HepG2 (cell line): ENCODE measurements at regions not wholly inside any gene's neighbourhood (a gene's known extent, or its start where the extent isn't known, plus 50 kb on each side); places are given as distances from the start of the nearest gene placed in this dataset.

ENCODE experiments used
- ATAC-seq: fragments of 200-7000 bp; cut with Tn5 transposase; 3 replicates; pipeline ENCODE4 v1.9.1; 2020; ENCODE audit warnings: mild to moderate bottlenecking, moderate library complexity
- BruUV-seq: library from RNA; stranded (reverse); fragments of 400-500 nt; replicated peaks from 2 replicates; lab custom pipeline; 2021; lab: Mats Ljungman, UMichigan
- CTCF ChIA-PET: fragments of 300-600 bp; formaldehyde crosslinking; extraction: SDS; loops from one replicate; lab custom pipeline; 2021; ENCODE audit warnings: low total read pairs, inconsistent platforms, low intra/inter-chr PET ratio; lab: Yijun Ruan, JAX
- POLR2A ChIA-PET: fragments of 350-600 bp; sonication (Branson Sonifier 250); formaldehyde crosslinking; loops from one replicate; lab custom pipeline; 2020; ENCODE audit warnings: antibody characterized with exemption, inconsistent platforms; lab: Yijun Ruan, JAX
- DNase-seq: peaks from one replicate; pipeline ENCODE4 v3.0.0-alpha.2; 2015; ENCODE audit warnings: low spot score
- FAIRE-seq: peaks from 3 replicates; lab custom pipeline; 2011; peaks lifted over from hg19 to GRCh38; lab: Jason Lieb, UNC
- H2AFZ ChIP-seq: one replicate; pipeline ENCODE4 v1.6.1; 2011; ENCODE audit warnings: low read length, inconsistent platforms
- H3K27ac ChIP-seq: fragments of 300-600 bp; 3 replicates; pipeline ENCODE4 v1.8.0; 2011; ENCODE audit warnings: mixed run types, mild to moderate bottlenecking, mixed read lengths, low read length, inconsistent platforms; ENCODE audit not compliant: insufficient read depth; ENCODE audit errors: extremely low read length
- H3K27me3 ChIP-seq, 2 experiments: fragments of 200-600 bp in 1 of 2; 2 replicates in 1 of 2; 3 replicates in 1 of 2; pipeline versions ENCODE4 v1.6.0 to v1.8.0; 2011; ENCODE audit warnings: low read length in 2 of 2, mild to moderate bottlenecking in 2 of 2, moderate library complexity in 2 of 2, inconsistent platforms in 1 of 2; ENCODE audit not compliant: insufficient read depth in 2 of 2, control insufficient read depth in 1 of 2
- H3K36me3 ChIP-seq, 2 experiments: fragments of 200-600 bp in 1 of 2; replicated peaks in 1 of 2; 2 replicates in 1 of 2; 3 replicates in 1 of 2; pipeline versions ENCODE4 v1.5.1 to v1.8.0; 2011; ENCODE audit warnings: low read length in 2 of 2, inconsistent platforms in 1 of 2; ENCODE audit not compliant: insufficient read depth in 2 of 2, control insufficient read depth in 1 of 2
- H3K4me1 ChIP-seq: 2 replicates; pipeline ENCODE4 v1.5.1; 2012; ENCODE audit warnings: low read length, inconsistent platforms; ENCODE audit not compliant: insufficient read depth
- H3K4me2 ChIP-seq: 2 replicates; pipeline ENCODE4 v1.6.0; 2011; ENCODE audit warnings: low read depth, low read length, inconsistent platforms
- H3K4me3 ChIP-seq, 3 experiments: fragments of 200-600 bp in 1 of 3; sonication (generic), shearing (Covaris generic) in 1 of 3; replicated peaks in 1 of 3; 2 replicates each; pipeline ENCODE4 v1.5.1; 2011 to 2016; ENCODE audit warnings: low read length in 3 of 3, inconsistent platforms in 2 of 3, low read depth in 2 of 3, mild to moderate bottlenecking in 2 of 3, control low read depth in 1 of 3, mixed read lengths in 1 of 3; ENCODE audit not compliant: insufficient read depth in 1 of 3
- H3K79me2 ChIP-seq: one replicate; pipeline ENCODE4 v1.6.1; 2011; ENCODE audit warnings: low read length, inconsistent platforms; ENCODE audit not compliant: insufficient read depth
- H3K9ac ChIP-seq: 2 replicates; pipeline ENCODE4 v1.6.0; 2011; ENCODE audit warnings: mild to moderate bottlenecking, low read depth, low read length, inconsistent platforms; ENCODE audit not compliant: insufficient read depth
- H3K9me3 ChIP-seq: 2 replicates; pipeline ENCODE4 v1.5.1; 2012; ENCODE audit warnings: mild to moderate bottlenecking, low read length
- H4K20me1 ChIP-seq: 2 replicates; pipeline ENCODE4 v1.6.0; 2011; ENCODE audit warnings: inconsistent platforms, mild to moderate bottlenecking, low read length, moderate library complexity; ENCODE audit not compliant: insufficient read depth
- CC2D1A ChIP-seq: sonication (generic); formaldehyde crosslinking; IDR thresholded peaks from 2 replicates; pipeline ENCODE4 v1.8.1; 2023; ENCODE audit warnings: mild to moderate bottlenecking, missing genetic modification reagents
- CCAR2 ChIP-seq: fragments of 200-400 bp; formaldehyde crosslinking; optimal IDR thresholded peaks from 2 replicates; pipeline ENCODE3; 2018; ENCODE audit warnings: low read depth, mild to moderate bottlenecking, low read length, moderate library complexity
- EED ChIP-seq: sonication (generic); formaldehyde crosslinking; IDR thresholded peaks from 2 replicates; pipeline ENCODE4 v1.5.0; 2020; ENCODE audit warnings: mild to moderate bottlenecking, missing genetic modification reagents
- IKZF4 ChIP-seq: sonication (generic); formaldehyde crosslinking; IDR thresholded peaks from 2 replicates; pipeline ENCODE4 v1.5.1; 2020; ENCODE audit warnings: borderline replicate concordance, mild to moderate bottlenecking, low read depth, missing genetic modification reagents; ENCODE audit errors: not compliant biosample characterization
- KDM1A ChIP-seq: IDR thresholded peaks from 2 replicates; pipeline ENCODE4 v1.6.1; 2016; ENCODE audit warnings: missing compliant biosample characterization
- MIER2 ChIP-seq: IDR thresholded peaks from 2 replicates; pipeline ENCODE4 v1.6.1; 2016; ENCODE audit warnings: missing biosample characterization, missing genetic modification reagents
- PAX8 ChIP-seq: sonication (generic); formaldehyde crosslinking; IDR thresholded peaks from 2 replicates; pipeline ENCODE4 v1.8.0; 2022; ENCODE audit warnings: mild to moderate bottlenecking, missing genetic modification reagents, borderline replicate concordance
- RFX5 ChIP-seq: IDR thresholded peaks from 2 replicates; pipeline ENCODE4 v1.6.1; 2011; ENCODE audit warnings: low read depth, low read length, improper control_type of control experiment
- SOX13 ChIP-seq, 3 experiments: fragments of 450-650 bp in 1 of 3; sonication (generic) in 1 of 3; formaldehyde crosslinking in 1 of 3; IDR thresholded peaks in 2 of 3; conservative IDR thresholded peaks in 1 of 3; 2 replicates each; pipeline versions ENCODE4 v1.5.0 to v1.6.1; 2016 to 2020; ENCODE audit warnings: antibody characterized with exemption in 1 of 3, mild to moderate bottlenecking in 1 of 3, missing compliant biosample characterization in 1 of 3, missing genetic modification reagents in 1 of 3, moderate library complexity in 1 of 3
- TEAD3 ChIP-seq: optimal IDR thresholded peaks from 2 replicates; pipeline ENCODE3; 2016; ENCODE audit warnings: borderline replicate concordance
- ZFP62 ChIP-seq: sonication (generic); formaldehyde crosslinking; IDR thresholded peaks from 2 replicates; pipeline ENCODE4 v1.4.0; 2020; ENCODE audit warnings: missing genetic modification reagents
- ZMYM3 ChIP-seq: sonication (generic); formaldehyde crosslinking; IDR thresholded peaks from 2 replicates; pipeline ENCODE4 v1.5.1; 2020; ENCODE audit warnings: mild to moderate bottlenecking, missing genetic modification reagents
- ZNF230 ChIP-seq: sonication (generic); formaldehyde crosslinking; IDR thresholded peaks from 2 replicates; pipeline ENCODE4 v1.4.0; 2020; ENCODE audit warnings: mild to moderate bottlenecking, missing genetic modification reagents
- ZNF354B ChIP-seq: sonication (generic); formaldehyde crosslinking; IDR thresholded peaks from 2 replicates; pipeline ENCODE4 v1.8.0; 2022; ENCODE audit warnings: mild to moderate bottlenecking, missing genetic modification reagents
- ZNF484 ChIP-seq: sonication (generic); formaldehyde crosslinking; IDR thresholded peaks from 2 replicates; pipeline ENCODE4 v1.5.1; 2020; ENCODE audit warnings: mild to moderate bottlenecking, low read depth, missing genetic modification reagents, borderline replicate concordance
- ZNF629 ChIP-seq: sonication (generic); formaldehyde crosslinking; conservative IDR thresholded peaks from 2 replicates; pipeline ENCODE4 v1.5.0; 2020; ENCODE audit warnings: missing genetic modification reagents
- WGBS: methylation state at CpG from one replicate; pipeline ENCODE4 v1.1.6; 2017; ENCODE audit warnings: low lambda C conversion rate; 5-methylcytosine and 5-hydroxymethylcytosine counted together
- in situ Hi-C: cut with HindIII; loops from 2 replicates; pipeline ENCODE4 v1.10.0; 2017; ENCODE audit warnings: low pct_unique_long_range_greater_than_20kb; ENCODE audit not compliant: extremely low pct_ligation_motif_present
- intact Hi-C: fragments of 100-400 bp; cut with micrococcal nuclease; formaldehyde crosslinking; loops from one replicate; pipeline ENCODE4 v1.10.0; 2022; ENCODE audit not compliant: unreplicated experiment
- TF ChIP-seq, protein P1 (sequence below): sonication (generic); formaldehyde crosslinking; IDR thresholded peaks from 2 replicates; pipeline ENCODE4 v1.5.0; 2020; ENCODE audit warnings: missing genetic modification reagents
- TF ChIP-seq, protein P2 (sequence below): sonication (generic); formaldehyde crosslinking; IDR thresholded peaks from 2 replicates; pipeline ENCODE4 v1.9.0; 2021; ENCODE audit warnings: missing genetic modification reagents, borderline replicate concordance
- TF ChIP-seq, protein P3 (sequence below): sonication (generic); formaldehyde crosslinking; IDR thresholded peaks from 2 replicates; pipeline ENCODE4 v1.4.0; 2020; ENCODE audit warnings: missing genetic modification reagents
- TF ChIP-seq, protein P4 (sequence below): sonication (generic); formaldehyde crosslinking; IDR thresholded peaks from 2 replicates; pipeline ENCODE4 v1.4.0; 2020; ENCODE audit warnings: missing genetic modification reagents, mild to moderate bottlenecking, borderline replicate concordance

DNA sequence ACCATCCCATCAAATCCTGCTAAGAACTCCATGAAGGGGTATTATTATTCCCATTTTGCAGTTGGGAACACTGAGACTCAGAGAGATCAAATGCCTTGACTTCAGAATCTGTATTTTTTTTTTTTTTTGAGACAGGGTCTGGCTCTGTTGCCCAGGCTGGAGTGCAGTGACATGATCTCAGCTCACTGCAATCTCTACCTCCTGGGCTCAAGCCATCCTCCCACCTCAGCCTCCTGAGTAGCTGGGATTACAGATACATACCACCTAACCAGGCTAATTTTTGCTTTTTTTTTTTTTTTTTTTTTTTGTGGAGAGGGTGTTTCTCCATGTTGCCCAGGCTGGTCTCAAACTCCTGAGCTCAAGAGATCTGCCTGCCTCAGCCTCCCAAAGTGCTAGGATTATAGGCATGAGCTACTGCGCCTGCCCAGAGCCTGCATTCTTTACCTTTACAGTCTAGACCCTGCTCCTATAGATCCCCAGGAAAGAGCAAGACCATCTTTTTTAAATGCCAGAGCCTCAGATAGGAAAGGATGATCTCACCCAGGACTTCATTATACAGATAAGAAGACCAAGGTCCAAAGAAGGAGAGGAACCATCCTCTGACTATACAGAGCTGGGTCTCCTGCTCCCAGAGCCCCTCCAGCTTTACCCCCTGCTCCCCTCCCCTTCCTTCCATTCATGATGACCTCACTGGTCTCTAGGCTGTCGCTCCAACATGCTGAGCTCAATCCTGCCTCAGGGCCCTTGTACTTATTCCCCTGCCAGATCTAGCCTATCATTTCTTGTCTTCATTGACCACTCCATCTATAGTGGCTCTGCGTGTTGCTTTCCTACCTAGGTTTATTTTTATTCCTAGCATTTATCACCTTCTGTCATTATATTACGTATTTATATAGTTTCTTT, 138.6 kb downstream of the CEBPB start:
- no peak overlapping the region for H3K27ac ChIP-seq
- no peak for FAIRE-seq
- TF ChIP-seq, protein P1, sequence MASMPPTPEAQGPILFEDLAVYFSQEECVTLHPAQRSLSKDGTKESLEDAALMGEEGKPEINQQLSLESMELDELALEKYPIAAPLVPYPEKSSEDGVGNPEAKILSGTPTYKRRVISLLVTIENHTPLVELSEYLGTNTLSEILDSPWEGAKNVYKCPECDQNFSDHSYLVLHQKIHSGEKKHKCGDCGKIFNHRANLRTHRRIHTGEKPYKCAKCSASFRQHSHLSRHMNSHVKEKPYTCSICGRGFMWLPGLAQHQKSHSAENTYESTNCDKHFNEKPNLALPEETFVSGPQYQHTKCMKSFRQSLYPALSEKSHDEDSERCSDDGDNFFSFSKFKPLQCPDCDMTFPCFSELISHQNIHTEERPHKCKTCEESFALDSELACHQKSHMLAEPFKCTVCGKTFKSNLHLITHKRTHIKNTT, result no peak
- no peak for TF ChIP-seq ZNF354B (CRISPR knock-in tag)
- TF ChIP-seq TEAD3 (CRISPR knock-in tag), result peak; percentile 14
- no peak for TF ChIP-seq PAX8
- peak; percentile 60; the same call in 1 of the 2 replicates for TF ChIP-seq RFX5
- peak; percentile 88 for TF ChIP-seq ZNF629 (CRISPR knock-in tag)
- no peak for TF ChIP-seq CCAR2
- TF ChIP-seq ZNF230 (CRISPR knock-in tag), result no peak
- TF ChIP-seq CC2D1A (CRISPR knock-in tag), result no peak
- TF ChIP-seq, protein P2, sequence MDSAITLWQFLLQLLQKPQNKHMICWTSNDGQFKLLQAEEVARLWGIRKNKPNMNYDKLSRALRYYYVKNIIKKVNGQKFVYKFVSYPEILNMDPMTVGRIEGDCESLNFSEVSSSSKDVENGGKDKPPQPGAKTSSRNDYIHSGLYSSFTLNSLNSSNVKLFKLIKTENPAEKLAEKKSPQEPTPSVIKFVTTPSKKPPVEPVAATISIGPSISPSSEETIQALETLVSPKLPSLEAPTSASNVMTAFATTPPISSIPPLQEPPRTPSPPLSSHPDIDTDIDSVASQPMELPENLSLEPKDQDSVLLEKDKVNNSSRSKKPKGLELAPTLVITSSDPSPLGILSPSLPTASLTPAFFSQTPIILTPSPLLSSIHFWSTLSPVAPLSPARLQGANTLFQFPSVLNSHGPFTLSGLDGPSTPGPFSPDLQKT (CRISPR knock-in tag), result no peak
- TF ChIP-seq ZMYM3, result 0 out of 2 replicates have a peak, but pooled peaks have one; percentile 23
- TF ChIP-seq, protein P3, sequence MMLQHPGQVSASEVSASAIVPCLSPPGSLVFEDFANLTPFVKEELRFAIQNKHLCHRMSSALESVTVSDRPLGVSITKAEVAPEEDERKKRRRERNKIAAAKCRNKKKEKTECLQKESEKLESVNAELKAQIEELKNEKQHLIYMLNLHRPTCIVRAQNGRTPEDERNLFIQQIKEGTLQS (CRISPR knock-in tag), result 0 out of 2 replicates have a peak, but pooled peaks have one; percentile 55
- TF ChIP-seq ZFP62 (CRISPR knock-in tag), result no peak
- TF ChIP-seq KDM1A (CRISPR knock-in tag), result 0 out of 2 replicates have a peak, but pooled peaks have one; percentile 35
- TF ChIP-seq MIER2 (CRISPR knock-in tag), result no peak
- TF ChIP-seq, protein P4, sequence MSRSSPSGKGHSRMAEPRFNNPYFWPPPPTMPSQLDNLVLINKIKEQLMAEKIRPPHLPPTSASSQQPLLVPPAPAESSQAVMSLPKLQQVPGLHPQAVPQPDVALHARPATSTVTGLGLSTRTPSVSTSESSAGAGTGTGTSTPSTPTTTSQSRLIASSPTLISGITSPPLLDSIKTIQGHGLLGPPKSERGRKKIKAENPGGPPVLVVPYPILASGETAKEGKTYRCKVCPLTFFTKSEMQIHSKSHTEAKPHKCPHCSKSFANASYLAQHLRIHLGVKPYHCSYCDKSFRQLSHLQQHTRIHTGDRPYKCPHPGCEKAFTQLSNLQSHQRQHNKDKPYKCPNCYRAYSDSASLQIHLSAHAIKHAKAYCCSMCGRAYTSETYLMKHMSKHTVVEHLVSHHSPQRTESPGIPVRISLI (CRISPR knock-in tag), result peak; percentile 46; the same call in 1 of the 2 replicates
- no peak for TF ChIP-seq EED
- no peak for TF ChIP-seq SOX13 (IDR thresholded peaks at IDR 0.05)
- no peak for TF ChIP-seq SOX13 (CRISPR knock-in tag; conservative IDR thresholded peaks at IDR 0.05 in 1 of 2, IDR thresholded peaks at IDR 0.05 in 1 of 2)
- no peak for TF ChIP-seq ZNF484 (CRISPR knock-in tag)
- TF ChIP-seq IKZF4, result no peak

More for the DNA sequence above, 138.6 kb downstream of the CEBPB start:
- H3K36me3 ChIP-seq, result no peaks in the 10 kb centered on the region
- ATAC-seq, result peak; percentile 6; the same call in 1 of the 3 replicates
- no TSS peak for BruUV-seq
- CTCF ChIA-PET, result no interaction called here
- no peaks in the 10 kb centered on the region for H3K79me2 ChIP-seq
- POLR2A ChIA-PET, result interaction anchor here (1.4 to 3.1 kb wide), 5 partner anchors 8 to 69 kb away, joined by 4 to 22 read pairs (median 6); no protein-coding TSS in a partner anchor
- H3K4me2 ChIP-seq, result no peak overlapping the region
- intact Hi-C loops, result loop anchor here (1.0 kb wide), 1 partner anchor 8 kb away; no protein-coding TSS in a partner anchor
- H3K9ac ChIP-seq, result no peak overlapping the region
- 44% methylated on average over 4 of the region's 4 CpGs for WGBS
- H2AFZ ChIP-seq, result no peak overlapping the region
- in situ Hi-C loops, result no loop called here
- DNase-seq, result peak; percentile 71
- no peak overlapping the region for H3K4me3 ChIP-seq
- peaks cover 7% of the 10 kb centered on the region; the same call in 1 of the 2 replicates for H3K9me3 ChIP-seq
- H3K27me3 ChIP-seq, result peaks cover 0 to 15% of the 10 kb centered on the region in 2 experiments; a peak in 3 of 5 replicates
- H3K4me1 ChIP-seq, result peaks cover 69% of the 10 kb centered on the region
- no peaks in the 10 kb centered on the region for H4K20me1 ChIP-seq
